ENCODE measurements at regions not wholly inside any gene's neighbourhood (a gene's known extent, or its start where the extent isn't known, plus 50 kb on each side); places are given as distances from the start of the nearest gene placed in this dataset.

GRCh38 chr1:200272481-200273068, 137.3 kb downstream of the ZNF281 start:
- TF ChIP-seq EP300 (IDR thresholded peaks at IDR 0.05) (no peak), POLR2A (IDR thresholded peaks at IDR 0.05) (no peak)
- TF ChIP-seq, protein P1, sequence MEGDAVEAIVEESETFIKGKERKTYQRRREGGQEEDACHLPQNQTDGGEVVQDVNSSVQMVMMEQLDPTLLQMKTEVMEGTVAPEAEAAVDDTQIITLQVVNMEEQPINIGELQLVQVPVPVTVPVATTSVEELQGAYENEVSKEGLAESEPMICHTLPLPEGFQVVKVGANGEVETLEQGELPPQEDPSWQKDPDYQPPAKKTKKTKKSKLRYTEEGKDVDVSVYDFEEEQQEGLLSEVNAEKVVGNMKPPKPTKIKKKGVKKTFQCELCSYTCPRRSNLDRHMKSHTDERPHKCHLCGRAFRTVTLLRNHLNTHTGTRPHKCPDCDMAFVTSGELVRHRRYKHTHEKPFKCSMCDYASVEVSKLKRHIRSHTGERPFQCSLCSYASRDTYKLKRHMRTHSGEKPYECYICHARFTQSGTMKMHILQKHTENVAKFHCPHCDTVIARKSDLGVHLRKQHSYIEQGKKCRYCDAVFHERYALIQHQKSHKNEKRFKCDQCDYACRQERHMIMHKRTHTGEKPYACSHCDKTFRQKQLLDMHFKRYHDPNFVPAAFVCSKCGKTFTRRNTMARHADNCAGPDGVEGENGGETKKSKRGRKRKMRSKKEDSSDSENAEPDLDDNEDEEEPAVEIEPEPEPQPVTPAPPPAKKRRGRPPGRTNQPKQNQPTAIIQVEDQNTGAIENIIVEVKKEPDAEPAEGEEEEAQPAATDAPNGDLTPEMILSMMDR (IDR thresholded peaks at IDR 0.05), result no peak
